GM10266 (cell line): ENCODE measurements at regions not wholly inside any gene's neighbourhood (a gene's known extent, or its start where the extent isn't known, plus 50 kb on each side); places are given as distances from the start of the nearest gene placed in this dataset.

Experiments used
- DNase-seq: peaks from one replicate; pipeline ENCODE4 v3.0.0; 2012; ENCODE audit errors: extremely low spot score
- CTCF ChIP-seq: IDR thresholded peaks from 2 replicates; pipeline ENCODE4 v1.5.1; 2012; ENCODE audit warnings: mild to moderate bottlenecking, low read depth; ENCODE audit not compliant: control insufficient read depth, insufficient read depth; ENCODE audit errors: missing control alignments

GRCh38 chr13:54975676-54976075, 1947.1 kb downstream of the OLFM4 start:
- no peak for DNase-seq
- no peak for TF ChIP-seq CTCF

- no peak for TF ChIP-seq CTCF
- DNase-seq, result no peak
Observed at GRCh38 chr13:54980651-54981050, 1952.0 kb downstream of the OLFM4 start.

- DNase-seq, result no peak
- TF ChIP-seq CTCF, result no peak
Observed at GRCh38 chr13:54989418-54989817, 1960.8 kb downstream of the OLFM4 start.

- DNase-seq, result no peak
Observed at GRCh38 chr13:54999399-54999907, 1970.8 kb downstream of the OLFM4 start.

GRCh38 chr13:55000043-55000442, 1971.4 kb downstream of the OLFM4 start:
- DNase-seq, result no peak
- TF ChIP-seq CTCF, result no peak

More at GRCh38 chr13:54999399-54999907, 1970.8 kb downstream of the OLFM4 start:
- no peak for TF ChIP-seq CTCF

GRCh38 chr13:55000844-55001243, 1972.2 kb downstream of the OLFM4 start:
- DNase-seq, result no peak
- TF ChIP-seq CTCF, result no peak

- no peak for DNase-seq
- no peak for TF ChIP-seq CTCF
Observed at GRCh38 chr13:55001881-55002280, 1973.3 kb downstream of the OLFM4 start.
